Right lobe of liver (tissue), 4 donors: ENCODE measurements at regions not wholly inside any gene's neighbourhood (a gene's known extent, or its start where the extent isn't known, plus 50 kb on each side); places are given as distances from the start of the nearest gene placed in this dataset.

Experiments used
- CTCF ChIP-seq, 4 donors: fragments of 200-600 bp in 3 of 4; fragments of 450-650 bp in 1 of 4; IDR thresholded peaks; one replicate each; pipeline versions ENCODE4 v1.5.1 to v1.8.0; 2016 to 2022; ENCODE audit warnings: antibody characterized with exemption in 4 of 4, mild to moderate bottlenecking in 2 of 4
- POLR2A ChIP-seq: fragments of 450-650 bp; IDR thresholded peaks from one replicate; pipeline ENCODE4 v1.6.1; 2017; ENCODE audit warnings: antibody characterized with exemption, mild to moderate bottlenecking
- donor health status: DM: no; HTN: no; CAD: no.
- donor health status: DM: no; HTN: no; CAD: no.
- donor health status: DM: no; HTN: yes; CAD: no.

DNA sequence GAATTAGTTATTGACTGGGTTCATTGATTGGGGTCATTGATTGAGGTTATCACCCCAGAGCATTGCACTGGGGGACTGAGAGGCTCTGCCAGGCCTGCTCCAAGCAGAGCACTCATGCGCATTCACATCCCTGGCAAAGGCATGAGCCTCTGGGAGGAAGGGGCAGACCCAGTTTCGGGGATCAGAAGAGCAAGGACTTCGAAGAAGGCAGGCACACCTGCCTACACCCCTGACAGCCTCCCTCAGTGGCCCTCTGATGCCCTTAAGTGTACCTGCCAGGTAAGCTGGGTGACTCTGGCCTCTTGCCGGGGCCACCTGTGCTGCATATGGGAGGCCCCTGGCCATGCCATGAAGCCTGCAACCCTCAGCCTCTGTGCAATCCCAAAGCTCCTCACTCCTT is 181.1 kb downstream of the PTPN20 start:
- TF ChIP-seq CTCF (IDR thresholded peaks at IDR 0.05) (no peak), POLR2A (no peak)
